ENCODE measurements at regions not wholly inside any gene's neighbourhood (a gene's known extent, or its start where the extent isn't known, plus 50 kb on each side); places are given as distances from the start of the nearest gene placed in this dataset.

GRCh38 chr4:12884846-12885796 is 599.0 kb downstream of the RAB28 start:
- no peaks in the 10 kb centered on the region for H3F3A ChIP-seq (replicated peaks; ENCODE audit: low read depth)
- no peaks in the 10 kb centered on the region for H3K27me3 ChIP-seq (ENCODE audit: insufficient read depth)
- no peaks in the 10 kb centered on the region; the same call in 1 of the 2 replicates for H3K4me1 ChIP-seq (ENCODE audit: insufficient read depth)
- TF ChIP-seq CTCF (conservative IDR thresholded peaks at IDR 0.05; ENCODE audit: low read depth in 2 of 2): peak in 1 of 2 experiments; percentile 22; a peak in 1 of 4 replicates
- no peak for TF ChIP-seq EZH2 (IDR thresholded peaks at IDR 0.05; ENCODE audit: low read depth, unreplicated experiment)
- no peak for TF ChIP-seq ETS1 (IDR thresholded peaks at IDR 0.05)
- TF ChIP-seq ZNF462 (CRISPR knock-in tag; IDR thresholded peaks at IDR 0.05): no peak
- peaks cover 2% of the 10 kb centered on the region; the same call in 2 of the 3 replicates for H3K36me3 Mint-ChIP-seq (ENCODE audit: low read depth)
- H3K79me2 ChIP-seq (replicated peaks; ENCODE audit: insufficient read depth): no peaks in the 10 kb centered on the region
- peaks cover 16% of the 10 kb centered on the region; the same call in 1 of the 2 replicates for H3K9me2 ChIP-seq (ENCODE audit: insufficient read depth)
- no peak overlapping the region for H3K4me3 ChIP-seq
- no peak overlapping the region; the same call in 1 of the 2 replicates for H3K4me2 ChIP-seq
- H3K36me3 ChIP-seq (ENCODE audit: insufficient read depth): no peaks in the 10 kb centered on the region
- H3K27me3 Mint-ChIP-seq (ENCODE audit: insufficient read depth, low read depth, poor library complexity): peaks cover 1% of the 10 kb centered on the region
- no peak overlapping the region; the same call in 2 of the 3 replicates for H3K4me3 Mint-ChIP-seq
- ATAC-seq (peak; percentile 94), DNase-seq (ENCODE audit: low spot score) (peak; percentile 34)
- peak overlapping the region; percentile 19; the same call in 1 of the 2 replicates for H3K27ac ChIP-seq (ENCODE audit: low read depth)
- H2AFZ ChIP-seq: peak overlapping the region; percentile 78
- H3K9me3 Mint-ChIP-seq: peaks cover 7% of the 10 kb centered on the region; the same call in 2 of the 3 replicates
- H3K27ac Mint-ChIP-seq: 0 out of 2 replicates have a peak overlapping the region, but pooled peaks have one; percentile 43
- H3K4me1 Mint-ChIP-seq: peaks cover 14% of the 10 kb centered on the region; the same call in 2 of the 3 replicates
- no peaks in the 10 kb centered on the region for H4K20me1 ChIP-seq (replicated peaks; ENCODE audit: insufficient read depth)
